NCI-H1417 (cell line): ENCODE measurements at regions not wholly inside any gene's neighbourhood (a gene's known extent, or its start where the extent isn't known, plus 50 kb on each side); places are given as distances from the start of the nearest gene placed in this dataset.
"Not testable (repeated sequence)": the region's sequence is repeated elsewhere in the genome, so short reads cannot be mapped to it uniquely, and the experiment has no call there.

ENCODE experiments used
- DNase-seq, 3 experiments: peaks; one replicate each; lab custom pipeline; 2025; lab: John Stamatoyannopoulos, UW

DNA sequence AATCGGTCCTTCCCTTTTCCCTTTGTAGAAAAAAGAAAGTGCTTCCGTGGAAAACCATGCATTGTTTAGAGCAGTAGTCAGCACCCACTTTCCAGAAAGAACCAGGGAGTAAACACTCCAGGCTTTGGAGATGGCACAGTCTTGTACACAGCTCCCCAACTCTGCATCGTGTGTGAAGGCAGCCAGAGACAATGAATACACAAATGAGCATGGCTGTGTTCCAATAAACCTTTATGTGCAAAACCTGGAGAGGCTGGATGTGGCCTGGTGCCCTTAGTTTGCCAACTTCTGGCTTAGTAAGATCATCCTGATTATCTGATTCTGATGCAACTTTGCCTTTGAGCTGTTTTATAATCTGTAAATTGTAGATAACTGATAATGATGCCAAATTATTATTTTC, 463.4 kb upstream of the TMEM132C start:
- peak in 1 of 3 experiments; percentile 63 for DNase-seq

DNA sequence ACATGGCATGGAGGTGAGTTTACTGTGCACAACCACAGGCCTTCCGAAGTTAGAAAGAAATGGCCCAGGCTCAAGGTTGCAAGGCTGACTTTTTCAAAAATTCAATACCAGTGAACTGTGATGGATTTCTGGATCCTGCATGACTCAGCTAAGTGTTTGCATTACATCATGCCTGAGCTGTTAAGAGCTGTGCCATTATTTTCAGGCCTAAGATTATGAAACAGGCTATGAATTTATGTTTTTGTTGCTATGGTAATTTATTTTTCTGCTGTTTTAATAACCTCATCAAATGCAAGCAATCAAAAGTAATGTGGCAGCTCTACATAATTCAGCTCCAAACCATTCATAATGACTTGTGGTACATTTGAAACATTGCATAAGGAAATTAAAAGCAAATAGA, 457.7 kb upstream of the TMEM132C start:
- DNase-seq = no peak

DNA sequence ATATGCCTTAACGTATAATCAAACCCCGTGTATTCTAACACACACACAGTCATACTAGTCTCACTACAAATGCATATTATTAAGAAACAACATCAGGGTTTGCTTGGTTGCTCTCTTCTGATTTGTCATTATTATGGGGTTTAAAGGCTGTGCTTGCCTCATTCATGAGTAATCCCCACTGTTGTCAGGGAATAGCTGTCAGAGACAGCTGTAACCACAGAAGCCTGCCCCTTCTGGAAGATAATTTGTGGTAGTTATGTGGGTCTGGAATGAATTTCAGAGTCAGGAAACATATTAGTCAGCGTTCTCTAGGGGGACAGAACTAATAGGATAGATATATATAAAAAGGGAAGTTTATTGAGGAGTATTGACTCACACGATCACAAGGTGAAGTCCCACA, 456.9 kb upstream of the TMEM132C start:
- no peak for DNase-seq

DNA sequence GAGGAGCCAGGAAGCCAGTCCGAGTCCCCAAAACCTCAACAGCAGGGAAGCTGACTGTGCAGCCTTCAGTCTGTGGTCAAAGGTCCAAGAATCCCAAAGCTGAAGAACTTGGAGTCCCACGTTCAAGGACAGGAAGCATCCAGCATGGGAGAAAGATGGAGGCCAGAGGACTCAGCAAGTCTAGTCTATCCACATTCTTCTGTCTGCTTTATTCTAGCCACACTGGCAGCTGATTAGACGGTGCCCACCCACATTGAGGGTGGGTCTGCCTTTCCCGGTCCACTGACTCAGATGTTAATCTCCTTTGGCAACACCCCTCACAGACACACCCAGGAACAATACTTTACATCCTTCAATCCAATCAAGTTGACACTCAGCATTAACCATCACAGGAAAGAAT, 456.5 kb upstream of the TMEM132C start:
- DNase-seq = not testable (repeated sequence)

DNA sequence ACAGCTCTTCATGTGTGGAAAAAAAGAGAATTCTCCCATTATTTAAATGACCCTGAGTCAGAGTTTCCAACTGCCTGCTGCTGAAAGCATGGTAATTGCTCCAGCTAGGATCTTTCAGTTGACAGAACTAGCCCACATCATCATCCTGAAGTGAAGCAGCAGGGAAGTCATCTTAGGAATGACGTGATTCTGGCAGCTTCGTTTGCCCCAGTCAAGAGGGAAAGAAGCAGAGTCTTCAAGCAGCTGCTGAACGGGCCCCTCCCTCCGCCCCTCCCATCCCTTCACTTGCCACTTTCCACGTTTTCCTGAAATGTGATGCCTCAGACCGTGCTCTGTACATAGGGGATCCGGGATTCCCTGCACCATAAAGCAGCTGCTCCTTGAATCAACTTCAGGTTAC, 455.0 kb upstream of the TMEM132C start:
- DNase-seq = peak in 1 of 3 experiments; percentile 74

DNA sequence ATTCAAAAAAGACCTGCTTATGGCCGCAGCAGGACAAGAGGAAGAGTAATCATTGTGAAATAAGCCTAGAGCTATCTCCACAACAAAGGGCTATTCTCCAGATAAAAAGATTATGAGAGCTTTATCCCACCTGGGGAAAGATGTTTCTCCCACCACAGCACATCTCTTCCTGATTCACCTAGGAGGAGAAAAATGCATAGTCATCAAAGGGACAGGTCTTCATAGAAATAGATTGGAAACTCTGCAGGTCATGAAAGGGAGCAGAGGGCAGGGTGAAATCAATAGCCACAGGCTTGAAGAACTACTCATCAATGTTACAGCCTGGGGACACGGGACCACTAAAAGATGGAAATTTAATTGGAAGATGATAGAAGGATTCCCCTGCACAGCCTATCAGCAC, 453.8 kb upstream of the TMEM132C start:
- no peak for DNase-seq

DNA sequence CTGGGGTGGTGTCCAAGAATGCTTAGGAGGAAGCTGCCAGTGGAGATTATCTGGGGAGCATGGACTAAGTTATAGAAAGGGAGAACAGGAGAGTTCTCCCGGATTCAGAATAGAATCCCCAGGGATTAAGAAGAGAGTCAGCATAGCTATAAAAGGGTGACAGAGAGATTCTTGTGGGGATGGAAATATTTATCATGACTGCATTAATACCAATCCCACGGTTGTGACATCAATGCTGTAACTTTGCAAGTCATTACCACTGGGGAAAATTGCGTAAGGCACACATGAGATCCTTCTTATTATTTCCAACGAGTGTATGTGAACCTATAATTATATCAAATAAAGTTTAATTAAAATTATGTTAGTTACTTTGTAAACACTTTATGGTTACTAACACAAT, 447.9 kb upstream of the TMEM132C start:
- no peak for DNase-seq

DNA sequence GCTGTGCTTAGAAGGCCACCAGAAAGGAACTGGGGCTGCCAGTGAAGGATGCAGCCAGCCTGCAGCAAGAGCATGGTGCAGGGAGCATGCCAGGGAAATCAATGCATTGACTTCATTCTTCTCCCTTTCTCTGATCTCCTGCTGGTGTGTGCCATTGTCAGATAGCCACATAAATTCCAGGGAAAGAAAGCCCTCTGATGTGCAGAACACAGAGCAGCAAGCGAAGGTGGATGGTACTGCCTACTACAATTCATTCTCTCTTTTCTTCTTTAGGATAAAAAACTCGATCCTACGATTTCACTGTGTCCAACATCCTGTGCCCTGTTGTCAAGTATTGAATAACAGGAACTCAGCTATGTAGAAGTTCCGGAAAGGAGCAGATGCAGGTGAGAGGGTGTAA, 446.7 kb upstream of the TMEM132C start:
- DNase-seq = no peak

DNA sequence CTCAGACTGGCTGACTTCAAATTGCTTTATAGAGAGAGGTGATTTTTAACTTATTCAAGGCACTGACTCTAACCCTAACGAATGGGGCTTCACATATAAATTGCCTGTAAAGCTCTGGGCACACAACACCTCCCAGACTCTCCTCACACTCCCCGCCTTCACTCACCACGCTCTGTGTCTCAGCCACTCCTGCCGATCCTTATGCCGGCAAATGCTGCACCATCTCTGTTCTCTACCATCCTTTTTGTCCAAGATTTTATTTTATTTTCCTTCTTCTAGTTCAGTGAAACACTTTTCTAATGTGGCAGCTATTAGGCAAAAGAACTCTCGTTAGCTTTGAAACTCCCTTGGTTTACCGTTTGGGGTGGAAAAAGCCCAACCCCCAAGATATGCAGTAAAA, 446.1 kb upstream of the TMEM132C start:
- DNase-seq = no peak

DNA sequence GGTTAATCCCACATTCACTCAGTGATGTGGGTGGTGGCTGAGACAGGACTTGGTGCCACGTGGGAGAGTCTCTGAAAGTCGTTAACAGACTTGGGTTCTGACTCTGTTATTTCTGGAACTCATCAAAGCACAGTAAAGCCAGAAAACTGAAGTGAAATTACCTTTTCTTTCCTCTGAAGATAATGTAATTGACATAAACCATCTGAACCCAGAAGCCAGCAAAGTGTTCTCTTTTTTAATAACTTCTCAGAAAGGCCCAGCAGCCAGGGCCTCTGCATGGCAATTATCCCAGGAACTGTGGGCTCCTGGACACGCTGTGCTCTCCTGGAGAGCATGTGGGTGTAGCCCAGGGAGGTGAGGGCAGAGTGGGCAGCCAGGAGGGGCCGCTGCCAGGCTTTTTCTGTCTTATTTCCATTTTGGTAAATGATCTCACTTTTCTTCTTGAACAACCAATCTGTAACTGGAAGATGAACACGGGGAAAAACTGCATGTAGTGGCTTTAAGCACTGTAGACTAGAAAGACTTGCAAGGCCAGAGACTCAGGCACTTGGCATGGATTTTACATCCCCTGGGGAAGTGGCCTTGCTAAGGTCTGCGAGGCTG, 444.1 kb upstream of the TMEM132C start:
- no peak for DNase-seq

DNA sequence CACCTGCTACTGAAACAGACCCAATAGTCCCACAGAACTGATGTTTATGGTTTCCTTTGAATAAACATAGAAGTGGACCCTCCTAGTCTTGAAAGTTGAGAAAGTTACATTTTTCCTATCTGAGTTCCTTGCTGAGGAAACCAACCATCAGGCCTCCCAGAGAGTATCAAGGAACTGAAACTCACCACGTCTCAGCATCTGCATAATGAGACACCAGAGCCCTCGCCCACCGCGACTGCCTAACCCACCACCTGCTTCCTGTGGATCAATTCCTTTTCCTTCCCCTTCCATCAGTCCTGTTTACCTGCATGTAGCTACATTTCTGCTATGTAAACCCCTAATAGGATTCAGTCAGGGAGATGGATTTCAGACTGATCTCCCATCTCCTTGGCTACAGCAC, 443.2 kb upstream of the TMEM132C start:
- DNase-seq = no peak

DNA sequence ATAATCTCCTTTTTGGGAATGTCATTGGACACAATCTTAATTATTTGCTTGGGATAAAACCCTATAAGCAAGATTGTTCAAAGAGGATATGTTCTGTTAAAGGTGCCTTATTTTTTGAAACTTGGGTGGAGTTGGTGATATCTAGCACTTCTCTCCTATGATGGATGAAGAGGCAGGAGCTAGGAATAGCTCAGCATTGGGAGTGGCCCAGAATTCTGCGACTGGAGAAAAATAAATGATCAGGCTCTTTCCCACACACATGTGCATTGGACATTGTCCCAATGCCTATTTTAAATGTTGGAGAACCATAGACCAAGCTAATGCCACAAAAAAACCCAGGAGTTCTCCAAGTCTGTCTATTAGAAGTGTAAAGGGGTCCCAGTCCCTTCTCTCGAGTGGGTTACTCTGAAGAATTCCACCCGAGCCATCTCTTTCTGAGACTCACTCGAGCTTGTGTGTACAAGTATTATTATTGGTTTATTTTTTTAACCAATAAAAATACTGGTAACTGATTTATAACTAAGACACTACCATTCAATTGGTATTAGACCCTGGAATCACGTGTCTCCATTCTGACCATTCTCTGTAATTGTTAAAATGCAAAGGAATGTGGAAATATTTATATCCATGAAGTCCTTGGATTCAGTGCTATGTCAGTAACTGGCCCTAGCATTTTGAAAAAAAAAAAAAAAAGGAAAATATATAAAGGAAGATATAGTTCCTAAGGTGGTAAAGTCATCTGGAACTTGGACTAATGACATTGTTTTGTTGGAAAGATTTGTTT, 437.5 kb upstream of the TMEM132C start:
- DNase-seq = no peak

DNA sequence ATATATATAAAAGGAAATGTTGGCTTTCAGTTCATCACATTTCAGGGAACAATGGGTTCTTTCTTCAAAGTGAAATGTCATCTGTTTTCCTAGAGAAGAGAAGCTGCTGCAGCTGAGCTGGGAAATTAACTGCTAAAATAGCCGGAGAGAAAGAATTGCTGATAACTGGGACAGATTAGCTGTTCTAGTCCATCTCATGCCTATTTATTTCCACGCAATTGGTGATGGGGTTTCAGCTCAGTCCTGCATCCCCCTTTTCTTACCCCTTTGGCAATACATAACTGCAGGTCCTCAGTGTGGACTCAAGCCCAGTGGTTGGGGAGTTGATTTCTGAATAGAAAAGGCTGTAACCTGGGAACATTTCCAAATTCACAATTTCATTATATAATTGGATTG, 436.9 kb upstream of the TMEM132C start:
- DNase-seq = no peak

DNA sequence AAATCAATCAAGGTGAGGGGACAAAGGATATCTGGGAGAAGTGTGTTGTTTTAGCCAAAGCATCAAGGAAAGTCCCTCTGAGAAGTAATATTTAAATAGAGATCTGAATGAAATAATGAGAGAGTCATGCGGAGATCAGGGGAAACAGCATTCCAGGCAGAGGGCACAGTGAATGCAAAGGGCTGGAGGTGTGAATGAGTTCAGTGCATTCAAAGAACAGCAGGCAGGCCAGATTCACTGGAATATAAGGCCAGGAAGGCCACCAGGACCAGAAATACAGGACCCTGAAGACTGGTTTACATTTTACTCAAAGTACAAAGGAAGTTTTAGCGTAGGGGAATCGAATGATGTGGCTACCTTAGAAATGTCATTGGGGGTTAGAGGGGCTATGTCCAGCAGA, 436.2 kb upstream of the TMEM132C start:
- no peak for DNase-seq

DNA sequence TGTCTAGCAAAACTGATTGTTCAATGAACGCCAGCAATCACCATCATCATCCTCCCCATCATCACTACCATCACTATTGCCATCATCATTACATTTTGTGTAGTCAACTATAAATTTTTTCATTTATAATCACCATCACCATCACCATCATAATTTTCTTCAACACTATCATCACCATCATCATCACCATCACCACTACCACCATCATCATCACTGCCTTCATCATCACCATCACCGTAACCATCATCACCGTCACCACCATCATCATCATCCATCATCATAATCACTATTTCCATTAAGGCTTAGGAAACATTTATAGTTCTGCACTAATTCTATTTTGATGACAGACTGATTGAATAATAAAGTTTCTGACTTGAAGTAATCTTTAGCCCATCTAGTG, 434.8 kb upstream of the TMEM132C start:
- DNase-seq = no peak

DNA sequence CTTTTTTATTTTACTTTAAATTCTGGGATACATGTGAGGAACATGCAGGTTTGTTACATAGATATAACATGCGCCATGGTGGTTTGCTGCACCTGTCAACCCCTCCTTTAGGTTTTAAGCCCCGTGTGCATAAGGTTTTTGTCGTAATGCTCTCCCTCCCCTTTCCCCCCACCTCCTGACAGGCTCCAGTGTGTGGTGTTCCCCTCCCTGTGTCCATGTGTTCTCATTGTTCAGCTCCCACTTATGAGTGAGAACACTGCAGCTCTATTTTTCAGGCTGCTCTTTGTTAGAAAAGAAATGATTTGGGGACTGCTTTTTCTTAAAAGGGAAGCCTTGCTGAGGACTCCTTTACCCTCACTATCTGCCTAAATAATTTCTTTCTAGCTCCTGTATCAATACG, 430.2 kb upstream of the TMEM132C start:
- not testable (repeated sequence) for DNase-seq

DNA sequence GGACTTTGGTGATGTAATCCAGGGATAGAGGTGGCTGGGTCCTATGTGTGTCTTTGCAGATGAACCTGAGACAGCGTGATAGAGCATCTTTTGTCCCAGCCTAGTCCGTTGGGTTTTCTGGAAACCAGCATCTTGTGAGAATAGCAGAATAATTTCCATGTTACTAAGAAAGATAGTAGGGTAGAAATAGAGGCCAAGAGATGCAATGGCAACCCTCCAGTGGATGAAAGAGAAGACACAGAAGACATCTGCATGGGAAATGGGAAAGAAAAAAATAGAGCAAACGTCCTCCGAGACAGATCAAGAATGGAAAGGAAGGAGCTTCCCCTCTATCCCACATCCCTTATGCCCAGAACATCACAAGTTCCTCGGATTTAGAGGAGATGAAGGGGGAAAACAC, 409.3 kb upstream of the TMEM132C start:
- DNase-seq = no peak

DNA sequence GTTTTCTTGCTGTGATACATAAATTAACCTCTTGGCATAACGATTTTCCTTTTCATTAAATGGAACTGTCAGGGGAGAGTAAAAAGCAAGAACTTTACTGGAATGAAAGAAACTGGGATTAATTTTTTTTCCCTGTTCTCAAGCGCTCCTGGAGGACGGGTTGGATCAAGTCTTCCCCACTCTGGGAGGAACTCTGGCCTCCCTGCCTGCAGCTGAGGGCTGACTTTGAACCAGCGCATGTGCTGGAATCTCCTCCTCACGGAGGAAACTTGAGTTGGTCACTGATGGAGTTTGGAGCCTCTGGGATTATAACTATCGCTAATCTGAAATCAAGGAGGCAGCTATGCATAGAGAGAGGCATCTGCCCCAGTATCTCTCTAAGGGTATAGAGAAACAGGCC, 406.4 kb upstream of the TMEM132C start:
- DNase-seq = no peak

DNA sequence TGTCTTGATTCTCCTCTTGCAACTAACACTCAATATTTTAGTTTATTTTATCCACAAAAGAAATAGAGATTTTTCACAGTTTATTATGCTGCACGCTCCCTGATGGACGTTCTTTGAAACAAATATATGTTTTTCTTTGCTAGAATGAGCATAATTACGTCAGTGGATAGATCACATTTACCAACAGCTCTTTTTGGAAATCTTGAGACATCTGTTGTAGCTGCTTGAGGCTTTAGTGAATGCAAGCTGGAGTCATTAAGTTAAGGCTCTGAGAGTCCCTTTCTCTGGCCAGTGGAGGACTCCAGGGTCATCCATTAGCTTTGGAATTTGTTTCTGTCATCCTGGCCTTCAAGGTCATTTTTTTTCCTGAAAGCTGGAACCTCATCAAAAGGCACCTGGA, 405.6 kb upstream of the TMEM132C start:
- no peak for DNase-seq

DNA sequence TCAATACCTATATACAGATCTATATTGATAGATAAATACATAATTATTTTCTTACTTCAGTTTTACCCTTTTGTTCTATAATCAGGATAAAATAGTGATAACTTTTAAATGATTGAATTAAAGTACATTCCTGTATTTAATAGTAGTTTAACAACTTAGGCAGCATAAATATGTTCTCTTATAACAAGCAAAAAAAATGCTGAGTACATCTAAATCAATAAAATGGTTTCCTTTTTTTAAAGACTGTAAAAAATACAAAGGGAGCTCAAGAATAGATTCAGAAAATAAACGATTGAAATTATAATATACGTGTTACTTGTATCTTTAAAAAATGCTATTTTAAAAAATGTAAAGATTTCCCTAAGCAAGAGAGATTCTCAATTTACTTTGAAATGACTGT, 393.7 kb upstream of the TMEM132C start:
- no peak for DNase-seq

DNA sequence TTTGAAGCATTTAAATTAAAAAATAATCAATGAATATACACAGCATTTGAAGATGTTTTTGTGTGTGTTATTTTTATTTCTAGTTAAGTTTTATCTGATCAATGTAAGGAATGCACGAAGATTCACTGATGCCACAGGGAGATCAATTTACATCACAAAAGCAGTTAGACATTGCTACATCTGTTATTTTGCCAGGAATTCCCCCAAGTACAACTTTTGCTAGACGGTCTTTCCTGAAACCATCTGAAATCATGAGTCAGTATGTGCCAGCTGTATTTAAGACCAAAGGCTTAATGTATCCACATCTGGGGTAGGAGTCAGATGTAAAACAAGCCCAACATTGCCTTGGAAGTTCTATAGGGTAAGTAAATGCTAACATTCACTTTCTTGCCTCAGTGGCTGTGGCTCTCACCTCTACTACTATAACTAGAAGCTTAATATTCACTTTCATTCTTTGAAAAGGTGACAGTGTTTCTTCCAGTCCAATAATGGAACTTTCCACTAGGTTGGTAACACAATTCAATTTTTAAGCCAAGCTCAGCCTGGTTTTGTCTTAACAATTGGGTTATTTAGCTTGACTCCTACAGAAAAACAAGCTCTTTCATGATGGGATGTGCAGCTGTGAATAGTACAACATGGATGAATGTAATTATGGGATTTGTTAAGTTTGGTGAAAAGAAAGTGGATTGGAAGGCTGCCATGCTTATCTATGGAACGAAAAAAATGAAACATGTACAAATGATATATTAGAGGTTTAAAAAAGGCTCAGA, 385.4 kb upstream of the TMEM132C start:
- DNase-seq = no peak

DNA sequence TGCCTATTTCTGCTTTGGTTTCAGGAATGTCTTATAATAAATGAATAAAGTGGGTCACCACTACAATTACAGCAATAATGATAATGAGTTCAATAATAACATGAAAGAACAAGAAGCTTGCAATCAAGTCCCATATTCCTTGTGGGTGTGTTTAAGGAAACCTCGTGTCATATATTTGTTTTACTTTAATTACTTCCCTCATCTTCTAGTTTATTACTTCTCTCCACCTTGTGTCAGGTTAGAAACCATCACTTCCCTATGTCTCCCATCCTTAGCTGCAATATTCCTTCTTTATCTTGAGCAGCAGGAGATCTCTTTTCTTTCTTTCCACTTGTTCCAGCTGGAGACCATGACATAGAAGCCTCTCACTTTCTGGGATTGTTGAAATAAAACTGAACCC, 384.0 kb upstream of the TMEM132C start:
- DNase-seq = no peak
